Stimulated activated CD4-positive, alpha-beta T cell treated with anti-CD3 and anti-CD28 coated beads, Interleukin-1b, Interleukin-23, amount 100 ng/mL, for 4 hours (primary cell): ENCODE measurements at regions not wholly inside any gene's neighbourhood (a gene's known extent, or its start where the extent isn't known, plus 50 kb on each side); places are given as distances from the start of the nearest gene placed in this dataset.
A peak's percentile ranks its signal among the peaks of the same experiment; 100 is the strongest.
"Not testable (repeated sequence)": the region's sequence is repeated elsewhere in the genome, so short reads cannot be mapped to it uniquely, and the experiment has no call there.

Source experiments
- DNase-seq, 2 donors: peaks; one replicate each; pipeline ENCODE4 v3.0.0-alpha.2; 2020; ENCODE audit warnings: low read depth in 2 of 2

GRCh38 chr11:14573539-14574057 lies 53.4 kb upstream of the PSMA1 start:
- DNase-seq: not testable (repeated sequence)

DNA sequence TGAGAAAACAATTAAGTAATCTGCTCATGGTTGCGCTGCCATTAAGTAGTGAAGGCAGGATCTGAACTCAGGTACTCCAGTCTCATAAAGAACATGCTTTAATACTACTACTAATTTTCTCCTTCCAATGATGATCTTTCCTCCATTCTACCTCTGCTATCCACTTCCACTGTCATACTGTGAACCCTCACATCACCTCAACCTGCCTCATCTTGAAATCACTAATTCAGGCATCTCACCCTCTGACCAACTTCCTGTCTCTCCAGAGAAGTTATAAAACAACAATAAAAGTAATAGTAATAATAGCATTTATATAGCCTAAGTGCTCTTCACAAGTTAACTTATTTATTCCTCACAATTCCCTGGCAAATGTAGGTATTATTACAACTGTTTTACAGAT lies 57.1 kb upstream of the PSMA1 start:
- no peak for DNase-seq

DNA sequence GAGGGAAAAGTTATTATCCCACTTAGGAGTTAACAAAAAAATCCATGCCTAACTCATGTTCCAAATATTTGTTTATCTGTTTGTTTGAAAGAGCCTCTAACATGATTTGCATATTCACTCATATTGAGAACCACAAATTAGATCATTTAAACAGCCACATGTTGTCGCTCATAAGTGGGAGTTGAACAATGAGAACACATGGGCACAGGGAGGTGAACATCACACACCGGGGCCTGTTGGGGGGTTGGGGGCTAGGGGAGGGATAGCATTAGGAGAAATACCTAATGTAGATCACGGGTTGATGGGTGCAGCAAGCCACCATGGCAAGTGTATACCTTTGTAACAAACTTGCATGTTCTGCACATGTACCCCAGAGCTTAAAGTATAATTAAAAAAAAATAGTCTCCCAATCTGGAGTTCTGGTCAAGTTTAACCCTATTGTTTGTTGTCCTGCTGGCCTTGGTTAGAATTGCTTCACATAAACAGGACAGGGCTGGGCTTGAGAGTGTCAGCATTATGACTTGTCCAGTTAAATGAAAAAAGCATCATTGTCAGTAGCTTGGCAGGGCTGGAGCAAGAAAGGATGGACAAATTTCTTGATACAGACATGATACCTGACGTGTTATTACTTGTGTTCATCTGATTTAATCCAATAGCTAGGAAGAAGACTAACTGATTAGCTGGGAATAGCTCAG lies 57.8 kb upstream of the PSMA1 start:
- no peak for DNase-seq

DNA sequence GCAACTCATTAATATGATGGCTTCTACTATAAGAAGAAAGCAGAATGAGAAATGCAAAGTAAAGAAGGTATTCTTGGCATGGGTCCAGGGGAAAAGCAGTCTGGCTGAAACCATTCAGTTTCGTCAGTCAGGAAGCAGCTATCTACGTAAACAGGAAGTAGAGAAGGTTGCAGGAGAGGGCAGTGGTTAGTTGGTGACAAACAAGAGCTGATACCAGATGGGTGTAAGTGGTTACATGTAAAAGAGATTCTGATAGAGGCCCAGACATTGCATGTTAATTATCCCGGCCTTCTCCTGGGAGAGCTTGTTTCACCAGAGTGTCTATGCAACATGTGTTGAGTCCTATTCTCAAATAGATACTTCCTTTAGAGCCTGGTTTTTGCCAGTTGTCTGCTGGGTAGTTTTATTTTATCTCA lies 58.4 kb upstream of the PSMA1 start:
- peak in 1 of 2 donors; percentile 45 for DNase-seq

GRCh38 chr11:14579646-14580045 lies 59.5 kb upstream of the PSMA1 start:
- DNase-seq: no peak

DNA sequence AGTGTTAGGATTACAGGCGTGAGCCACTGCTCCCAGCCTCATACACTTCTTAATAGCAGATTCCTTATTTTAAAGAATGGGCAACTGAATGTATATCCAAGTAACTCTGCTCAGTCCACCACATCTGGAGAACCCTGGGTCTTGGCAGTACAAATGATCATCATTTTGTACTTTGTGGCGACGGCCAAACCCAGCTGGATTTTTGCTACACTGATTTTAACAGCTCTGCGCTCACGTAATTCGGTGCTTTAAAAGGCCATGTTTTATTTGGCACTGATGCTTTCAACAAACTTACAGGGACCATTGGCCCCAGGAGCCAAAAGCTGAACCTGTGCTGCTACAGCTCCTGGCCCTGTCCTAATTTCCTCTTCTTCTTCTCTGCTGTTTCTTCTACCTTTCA lies 60.8 kb upstream of the PDE3B start:
- no peak for DNase-seq

DNA sequence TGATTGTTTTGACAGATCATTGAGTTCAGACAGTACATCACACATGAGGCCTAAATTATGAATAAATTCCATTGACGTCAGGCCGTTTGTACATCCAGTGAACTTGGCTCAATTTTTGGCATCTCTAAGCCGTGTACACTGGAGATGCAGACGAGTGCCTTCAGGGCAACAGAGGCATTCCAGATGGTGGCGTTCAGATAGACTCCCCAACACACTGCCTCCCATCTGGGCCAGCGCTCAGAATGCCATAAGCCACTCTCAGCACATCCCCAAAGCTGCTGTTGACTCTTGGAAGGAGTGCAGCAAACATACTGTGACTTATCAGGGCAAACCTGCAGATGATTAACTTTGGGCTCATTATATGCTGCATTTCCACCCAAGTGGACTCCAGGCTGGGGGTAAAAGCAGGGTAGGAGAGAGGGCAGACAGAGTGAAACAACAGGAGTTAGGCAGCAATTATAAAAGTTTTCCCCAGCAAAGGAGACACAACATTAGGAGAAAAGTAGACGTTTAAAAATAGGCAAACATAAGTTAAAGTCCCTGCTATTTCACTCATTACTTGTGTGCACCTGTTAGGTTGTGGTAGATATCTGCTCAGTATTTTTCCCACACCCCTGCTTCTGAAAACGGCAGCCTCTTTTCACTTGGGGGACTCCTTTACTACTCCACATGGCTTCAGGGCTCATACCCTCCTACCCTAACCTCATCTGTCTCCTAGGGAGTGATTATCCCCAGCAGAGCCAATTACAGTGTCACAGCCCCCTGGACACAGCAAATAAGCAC lies 60.2 kb upstream of the PDE3B start:
- DNase-seq: no peak

DNA sequence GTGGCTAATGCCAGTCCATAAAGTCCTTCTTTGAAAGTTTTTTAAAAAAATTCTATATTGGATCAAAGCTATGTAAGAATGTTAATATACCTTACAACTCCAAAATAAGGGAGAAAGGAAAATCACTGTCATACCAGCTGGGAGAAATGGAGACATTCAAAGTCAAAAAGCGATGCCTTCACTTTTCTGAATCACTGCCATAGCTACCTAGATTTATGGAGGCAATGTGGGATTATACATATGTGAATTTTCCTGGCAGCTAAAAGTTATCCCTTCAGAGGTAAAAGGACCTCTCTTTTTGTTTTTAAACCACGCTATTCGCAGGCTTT lies 59.6 kb upstream of the PDE3B start:
- DNase-seq: no peak

DNA sequence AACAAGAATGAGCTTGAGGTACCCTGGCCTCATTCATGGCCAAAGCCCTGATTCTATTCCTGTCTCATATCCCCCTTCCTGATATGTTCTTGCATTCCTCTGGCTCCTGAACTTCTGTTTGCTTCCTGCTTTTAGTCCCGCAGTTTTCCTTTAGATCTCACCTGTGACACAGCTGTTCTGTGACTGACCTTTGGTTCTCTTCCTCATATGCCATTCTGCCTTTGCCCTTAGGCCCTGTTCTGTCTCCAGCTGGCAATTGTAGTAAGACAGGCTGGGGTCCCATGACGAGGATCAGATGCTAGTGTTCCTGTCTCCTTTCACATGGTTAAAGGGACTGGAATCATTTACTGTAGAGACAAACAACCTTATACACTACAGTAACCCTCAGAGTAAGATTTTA lies 59.0 kb upstream of the PDE3B start:
- DNase-seq: no peak

GRCh38 chr11:14585438-14585837 lies 58.2 kb upstream of the PDE3B start:
- DNase-seq: no peak

DNA sequence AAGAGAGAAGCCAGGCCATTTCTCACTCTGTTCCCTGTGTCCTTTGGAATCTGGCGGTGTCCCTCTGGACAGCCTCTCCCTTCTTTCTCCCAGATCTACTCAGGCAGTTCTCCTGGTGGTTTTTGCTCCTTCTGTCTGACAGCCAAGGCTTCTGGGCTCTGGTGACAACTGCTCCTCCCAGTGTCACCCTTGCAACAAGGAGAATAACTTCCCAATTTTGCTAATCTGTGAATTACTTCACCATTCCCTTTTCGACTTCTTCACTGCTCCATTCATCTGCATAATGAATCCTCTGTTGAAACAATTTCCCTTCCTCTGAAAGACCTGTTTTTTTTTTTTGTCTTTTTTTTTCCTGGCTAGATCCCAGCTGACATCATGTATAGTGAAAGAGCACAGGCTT lies 56.3 kb upstream of the PDE3B start:
- DNase-seq: no peak

DNA sequence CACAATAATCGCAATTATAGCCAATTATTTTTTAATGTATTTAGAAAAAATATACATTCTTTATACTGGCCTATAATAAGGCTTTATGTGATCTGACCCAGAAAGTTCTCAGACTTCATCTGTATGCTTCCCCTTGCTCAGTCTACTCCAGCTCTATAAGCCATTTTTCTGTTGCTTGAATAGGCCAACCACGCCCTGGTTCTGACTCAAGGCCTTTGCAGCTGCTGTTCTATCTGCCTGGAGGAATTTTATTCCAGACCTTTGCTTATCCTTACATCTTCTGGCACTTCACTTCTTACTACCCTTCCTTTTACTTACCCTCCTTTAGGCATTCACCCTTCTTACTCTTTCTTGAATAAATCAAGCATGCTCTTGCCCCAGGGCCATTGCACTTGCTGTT lies 54.9 kb upstream of the PDE3B start:
- no peak for DNase-seq

GRCh38 chr11:14589421-14589820 lies 54.2 kb upstream of the PDE3B start:
- no peak for DNase-seq

- not testable (repeated sequence) for DNase-seq
Observed at GRCh38 chr11:14591046-14591445, 52.6 kb upstream of the PDE3B start.

DNA sequence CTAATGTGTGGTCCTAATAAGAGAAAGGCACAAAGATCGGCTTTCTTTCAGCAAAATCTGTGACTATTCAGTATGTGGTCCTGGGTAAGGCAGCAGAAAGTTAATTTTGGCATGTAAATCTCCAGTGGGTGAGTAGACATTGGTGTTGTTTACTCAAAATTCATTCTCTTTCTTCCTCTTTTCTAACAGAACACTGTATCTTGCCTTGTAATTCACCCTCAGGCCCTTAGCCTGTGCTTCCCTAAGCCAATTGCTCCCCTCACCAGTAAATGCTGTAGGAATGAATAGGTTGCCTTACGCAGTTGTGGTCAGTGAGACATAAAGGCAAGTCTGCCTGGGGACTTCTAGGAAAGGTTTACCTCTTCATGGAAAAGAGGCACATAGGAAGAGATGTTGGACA lies 49.9 kb upstream of the PDE3B start:
- DNase-seq: no peak
